ENCODE measurements at regions not wholly inside any gene's neighbourhood (a gene's known extent, or its start where the extent isn't known, plus 50 kb on each side); places are given as distances from the start of the nearest gene placed in this dataset.

- TF ChIP-seq, protein P1, sequence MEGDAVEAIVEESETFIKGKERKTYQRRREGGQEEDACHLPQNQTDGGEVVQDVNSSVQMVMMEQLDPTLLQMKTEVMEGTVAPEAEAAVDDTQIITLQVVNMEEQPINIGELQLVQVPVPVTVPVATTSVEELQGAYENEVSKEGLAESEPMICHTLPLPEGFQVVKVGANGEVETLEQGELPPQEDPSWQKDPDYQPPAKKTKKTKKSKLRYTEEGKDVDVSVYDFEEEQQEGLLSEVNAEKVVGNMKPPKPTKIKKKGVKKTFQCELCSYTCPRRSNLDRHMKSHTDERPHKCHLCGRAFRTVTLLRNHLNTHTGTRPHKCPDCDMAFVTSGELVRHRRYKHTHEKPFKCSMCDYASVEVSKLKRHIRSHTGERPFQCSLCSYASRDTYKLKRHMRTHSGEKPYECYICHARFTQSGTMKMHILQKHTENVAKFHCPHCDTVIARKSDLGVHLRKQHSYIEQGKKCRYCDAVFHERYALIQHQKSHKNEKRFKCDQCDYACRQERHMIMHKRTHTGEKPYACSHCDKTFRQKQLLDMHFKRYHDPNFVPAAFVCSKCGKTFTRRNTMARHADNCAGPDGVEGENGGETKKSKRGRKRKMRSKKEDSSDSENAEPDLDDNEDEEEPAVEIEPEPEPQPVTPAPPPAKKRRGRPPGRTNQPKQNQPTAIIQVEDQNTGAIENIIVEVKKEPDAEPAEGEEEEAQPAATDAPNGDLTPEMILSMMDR (conservative IDR thresholded peaks at IDR 0.05), result no peak
- TF ChIP-seq EZH2 (IDR thresholded peaks at IDR 0.05; ENCODE audit: low read depth), result no peak
Measured at GRCh38 chr14:53384536-53384935, 231.4 kb upstream of the DDHD1 start.
